ENCODE measurements at regions not wholly inside any gene's neighbourhood (a gene's known extent, or its start where the extent isn't known, plus 50 kb on each side); places are given as distances from the start of the nearest gene placed in this dataset.

- no peak for TF ChIP-seq ZBTB7A (IDR thresholded peaks at IDR 0.05; ENCODE audit: low read depth)
- TF ChIP-seq FOXM1 (IDR thresholded peaks at IDR 0.05; ENCODE audit: borderline replicate concordance, low read depth) = no peak
- no peak for TF ChIP-seq RAD21 (IDR thresholded peaks at IDR 0.05; ENCODE audit: low read depth)
These were observed 186.3 kb upstream of the ZKSCAN2 start for GRCh38 chr16:25443994-25444393.

GRCh38 chr16:25434064-25434463 is 176.4 kb upstream of the ZKSCAN2 start:
- TF ChIP-seq YY1 (IDR thresholded peaks at IDR 0.05; ENCODE audit: low read depth) (no peak), EP300 (IDR thresholded peaks at IDR 0.05; ENCODE audit: borderline replicate concordance) (no peak), USF1 (IDR thresholded peaks at IDR 0.05) (no peak), TAF1 (IDR thresholded peaks at IDR 0.05; ENCODE audit: low read depth) (no peak), CREB1 (IDR thresholded peaks at IDR 0.05; ENCODE audit: low read depth) (no peak), REST (IDR thresholded peaks at IDR 0.05; ENCODE audit: low read depth) (no peak), RAD21 (IDR thresholded peaks at IDR 0.05; ENCODE audit: low read depth) (no peak), TCF12 (IDR thresholded peaks at IDR 0.05; ENCODE audit: low read depth) (no peak), CEBPB (IDR thresholded peaks at IDR 0.05) (no peak), TEAD4 (IDR thresholded peaks at IDR 0.05) (no peak), EGR1 (IDR thresholded peaks at IDR 0.05) (no peak), ZBTB7A (IDR thresholded peaks at IDR 0.05; ENCODE audit: low read depth) (no peak), MAX (IDR thresholded peaks at IDR 0.05) (no peak), NFIC (IDR thresholded peaks at IDR 0.05) (no peak), FOXM1 (IDR thresholded peaks at IDR 0.05; ENCODE audit: borderline replicate concordance, low read depth) (no peak)

- TF ChIP-seq REST (IDR thresholded peaks at IDR 0.05; ENCODE audit: low read depth) (no peak), CREB1 (IDR thresholded peaks at IDR 0.05; ENCODE audit: low read depth) (no peak), CEBPB (IDR thresholded peaks at IDR 0.05) (no peak), ZBTB7A (IDR thresholded peaks at IDR 0.05; ENCODE audit: low read depth) (no peak), TEAD4 (IDR thresholded peaks at IDR 0.05) (no peak), MAX (IDR thresholded peaks at IDR 0.05) (no peak), FOXM1 (IDR thresholded peaks at IDR 0.05; ENCODE audit: borderline replicate concordance, low read depth) (no peak), EGR1 (IDR thresholded peaks at IDR 0.05) (no peak), RAD21 (IDR thresholded peaks at IDR 0.05; ENCODE audit: low read depth) (no peak), EP300 (IDR thresholded peaks at IDR 0.05; ENCODE audit: borderline replicate concordance) (no peak), TCF12 (IDR thresholded peaks at IDR 0.05; ENCODE audit: low read depth) (no peak), YY1 (IDR thresholded peaks at IDR 0.05; ENCODE audit: low read depth) (no peak), TAF1 (IDR thresholded peaks at IDR 0.05; ENCODE audit: low read depth) (no peak)
These were observed 175.7 kb upstream of the ZKSCAN2 start for GRCh38 chr16:25433388-25433787.

GRCh38 chr16:25431472-25431871 is 173.8 kb upstream of the ZKSCAN2 start:
- TF ChIP-seq MAX (IDR thresholded peaks at IDR 0.05) (no peak), TAF1 (IDR thresholded peaks at IDR 0.05; ENCODE audit: low read depth) (no peak), YY1 (IDR thresholded peaks at IDR 0.05; ENCODE audit: low read depth) (no peak), CREB1 (IDR thresholded peaks at IDR 0.05; ENCODE audit: low read depth) (no peak), TCF12 (IDR thresholded peaks at IDR 0.05; ENCODE audit: low read depth) (no peak), FOXM1 (IDR thresholded peaks at IDR 0.05; ENCODE audit: borderline replicate concordance, low read depth) (no peak), EGR1 (IDR thresholded peaks at IDR 0.05) (no peak), CEBPB (IDR thresholded peaks at IDR 0.05) (no peak), NFIC (IDR thresholded peaks at IDR 0.05) (no peak), REST (IDR thresholded peaks at IDR 0.05; ENCODE audit: low read depth) (no peak), TEAD4 (IDR thresholded peaks at IDR 0.05) (no peak), USF1 (IDR thresholded peaks at IDR 0.05) (no peak), ZBTB7A (IDR thresholded peaks at IDR 0.05; ENCODE audit: low read depth) (no peak), RAD21 (IDR thresholded peaks at IDR 0.05; ENCODE audit: low read depth) (no peak), EP300 (IDR thresholded peaks at IDR 0.05; ENCODE audit: borderline replicate concordance) (no peak)
